Right renal cortex interstitium (tissue), 3 donors: ENCODE measurements at regions not wholly inside any gene's neighbourhood (a gene's known extent, or its start where the extent isn't known, plus 50 kb on each side); places are given as distances from the start of the nearest gene placed in this dataset.
"Not testable (repeated sequence)": the region's sequence is repeated elsewhere in the genome, so short reads cannot be mapped to it uniquely, and the experiment has no call there.

Experiments used
- DNase-seq, 3 donors: peaks; one replicate each; pipeline ENCODE4 v3.0.0-alpha.2; 2013; ENCODE audit warnings: low read depth in 3 of 3, low spot score in 2 of 3

DNA sequence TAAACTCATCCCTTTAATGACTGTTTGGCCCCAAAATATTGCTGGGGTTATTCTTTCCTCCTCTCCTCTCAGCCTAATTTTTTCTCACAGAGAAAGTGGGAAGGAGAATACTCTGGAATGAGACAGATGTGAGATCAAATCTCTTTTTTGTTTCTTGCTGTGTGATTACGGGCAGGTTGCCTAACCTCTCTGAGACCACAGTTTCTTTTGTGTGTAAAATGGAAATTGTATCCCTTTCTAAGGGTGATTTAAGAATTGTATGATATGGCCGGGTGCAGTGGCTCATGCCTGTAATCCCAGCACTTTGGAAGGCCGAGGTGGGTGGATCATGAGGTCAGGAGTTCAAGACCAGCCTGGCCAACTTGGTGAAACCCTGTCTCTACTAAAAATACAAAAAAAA, 111.5 kb upstream of the MRPS22 start:
- not testable (repeated sequence) for DNase-seq

DNA sequence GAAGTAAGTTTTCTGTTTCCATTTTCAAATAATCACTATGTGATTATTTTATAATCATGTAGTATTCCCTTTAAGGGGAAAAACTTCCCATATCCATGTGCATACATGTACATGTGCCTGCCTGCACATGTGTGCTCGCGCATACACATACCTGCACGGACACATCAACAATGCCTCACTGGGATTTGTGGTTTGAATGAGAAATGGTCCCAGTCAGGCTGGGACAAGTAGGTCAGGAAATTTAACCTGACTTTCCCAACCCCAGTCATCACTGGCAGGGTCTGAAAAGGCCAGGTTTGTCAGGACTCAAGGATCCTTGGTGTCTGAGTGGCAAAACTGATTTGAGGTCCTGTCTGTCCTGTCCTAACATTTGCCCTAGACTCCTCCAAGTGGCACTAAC, 109.3 kb upstream of the MRPS22 start:
- no peak for DNase-seq

DNA sequence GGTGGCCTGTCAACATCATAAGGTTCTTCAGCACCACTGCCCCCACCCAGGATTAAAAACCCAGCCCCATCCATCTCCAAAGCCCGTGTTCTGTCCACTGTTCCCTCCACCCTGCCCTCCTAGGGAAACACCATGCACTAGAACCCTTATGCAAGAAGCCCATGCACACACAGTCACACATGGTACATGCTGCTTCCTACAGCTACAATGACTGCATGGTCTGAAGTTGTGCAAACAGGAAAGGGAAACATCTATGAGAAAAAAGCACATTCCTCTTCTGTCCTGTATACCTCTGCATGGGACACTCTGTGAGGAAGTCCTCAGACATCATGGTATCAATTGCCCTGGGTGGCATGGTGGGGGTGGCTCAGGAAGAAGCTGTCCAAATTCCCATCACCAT, 108.6 kb upstream of the MRPS22 start:
- DNase-seq: no peak

DNA sequence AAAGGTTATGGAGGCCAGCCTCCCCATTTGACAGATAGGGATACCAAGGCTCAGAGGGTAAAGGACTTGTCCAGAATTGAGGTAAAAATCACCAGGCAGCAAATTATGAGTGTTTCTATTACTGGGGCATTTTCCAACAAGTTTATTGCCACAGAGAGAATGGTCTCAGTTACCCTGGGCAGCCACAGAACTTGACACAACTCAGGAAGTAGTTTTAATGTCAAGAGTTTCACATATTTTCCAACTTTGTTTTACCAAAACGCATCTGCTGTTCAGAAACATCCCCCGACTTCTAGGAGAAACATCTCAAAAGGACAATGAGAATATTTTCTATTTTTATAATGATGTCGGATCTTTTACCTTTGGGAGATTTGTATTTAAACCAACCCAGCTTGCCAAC, 107.5 kb upstream of the MRPS22 start:
- no peak for DNase-seq

DNA sequence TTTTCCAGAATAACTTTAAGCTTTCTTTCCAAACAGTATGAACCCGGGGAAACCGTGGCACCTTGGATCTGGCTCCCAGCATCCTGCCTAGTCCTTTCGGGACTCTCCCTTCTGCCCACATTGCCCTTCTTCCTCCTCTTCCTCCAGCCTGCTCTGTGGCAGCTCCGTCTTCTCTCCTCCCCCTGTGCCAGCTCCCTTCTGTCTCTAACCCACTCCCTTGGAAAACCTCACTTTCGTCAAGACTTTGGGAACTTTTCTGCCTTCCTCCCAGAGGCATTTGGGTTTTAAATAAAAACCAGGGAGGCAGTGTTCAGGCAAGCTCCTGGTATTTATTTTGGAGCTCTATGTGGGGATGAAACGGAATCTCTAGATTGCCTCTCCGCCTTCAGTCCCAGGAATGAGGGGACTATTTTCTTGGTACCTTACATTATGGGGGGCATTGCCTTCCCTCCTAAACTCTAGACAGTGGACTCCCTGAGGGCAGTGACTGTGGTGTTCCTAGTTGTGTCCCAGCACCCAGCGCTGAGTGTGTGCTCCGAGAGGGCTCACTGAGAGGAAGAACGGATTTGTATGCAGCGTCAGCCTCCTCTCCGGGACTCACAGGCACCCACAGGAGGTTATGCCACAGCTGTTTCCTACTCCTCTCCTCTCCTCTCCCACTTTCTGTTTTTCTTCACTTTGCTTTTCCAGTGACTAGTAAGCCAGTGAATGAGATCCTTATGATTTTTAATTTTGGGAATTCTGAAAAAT, 105.4 kb upstream of the MRPS22 start:
- DNase-seq: no peak

DNA sequence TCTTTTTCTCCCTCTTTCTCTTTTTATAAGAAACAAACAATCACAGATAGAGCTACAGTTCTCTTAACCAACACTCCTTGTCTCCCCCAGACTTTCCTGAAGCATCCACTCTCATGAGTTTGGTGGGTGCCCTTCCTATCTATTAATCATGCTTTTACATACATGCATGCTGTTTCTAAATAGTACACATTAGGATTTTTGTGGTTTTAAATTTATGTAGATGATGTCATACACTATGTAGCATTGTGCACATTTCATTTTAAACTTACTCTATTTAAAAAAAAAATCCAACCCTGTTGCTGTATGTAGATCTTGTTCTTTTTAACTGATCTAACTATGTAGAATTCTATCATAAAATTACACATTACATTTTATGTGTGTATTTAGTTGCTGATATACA, 104.3 kb upstream of the MRPS22 start:
- DNase-seq: no peak

DNA sequence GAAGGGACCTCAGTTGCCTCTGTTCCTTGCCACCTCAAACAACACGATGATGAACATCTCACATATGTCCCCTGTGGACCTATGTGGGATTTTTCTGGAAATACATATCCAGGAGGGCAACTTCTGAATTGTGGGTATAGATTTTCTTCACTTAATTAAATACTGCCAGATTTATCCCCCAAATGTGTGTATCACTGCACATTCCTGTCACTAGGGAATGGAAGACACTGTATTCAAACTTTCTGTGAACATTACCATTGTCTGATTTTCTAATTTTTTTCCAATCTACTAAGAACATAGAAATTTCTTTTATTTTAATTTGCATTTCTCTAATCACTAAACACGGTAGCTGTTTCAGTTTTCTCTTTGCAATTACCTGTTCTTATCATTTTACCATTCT, 102.0 kb upstream of the MRPS22 start:
- no peak for DNase-seq

DNA sequence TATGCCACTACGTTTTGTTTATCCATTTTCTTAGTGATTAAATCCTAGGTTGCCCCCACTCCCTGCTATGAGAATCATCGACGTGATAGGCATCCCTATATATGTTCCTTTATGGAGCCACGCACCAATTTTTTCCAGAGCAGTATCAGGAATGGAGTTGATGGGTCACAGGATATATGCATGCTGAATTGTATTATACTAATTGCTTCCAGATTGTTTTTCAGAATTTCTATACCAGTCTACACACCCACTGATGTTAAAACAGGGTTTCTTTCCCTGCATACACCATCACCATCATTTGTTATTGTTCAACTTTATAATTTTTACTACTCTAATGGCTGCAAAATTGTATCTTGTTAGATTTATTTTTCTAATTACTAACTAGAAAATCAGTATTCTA, 100.1 kb upstream of the MRPS22 start:
- DNase-seq: no peak

DNA sequence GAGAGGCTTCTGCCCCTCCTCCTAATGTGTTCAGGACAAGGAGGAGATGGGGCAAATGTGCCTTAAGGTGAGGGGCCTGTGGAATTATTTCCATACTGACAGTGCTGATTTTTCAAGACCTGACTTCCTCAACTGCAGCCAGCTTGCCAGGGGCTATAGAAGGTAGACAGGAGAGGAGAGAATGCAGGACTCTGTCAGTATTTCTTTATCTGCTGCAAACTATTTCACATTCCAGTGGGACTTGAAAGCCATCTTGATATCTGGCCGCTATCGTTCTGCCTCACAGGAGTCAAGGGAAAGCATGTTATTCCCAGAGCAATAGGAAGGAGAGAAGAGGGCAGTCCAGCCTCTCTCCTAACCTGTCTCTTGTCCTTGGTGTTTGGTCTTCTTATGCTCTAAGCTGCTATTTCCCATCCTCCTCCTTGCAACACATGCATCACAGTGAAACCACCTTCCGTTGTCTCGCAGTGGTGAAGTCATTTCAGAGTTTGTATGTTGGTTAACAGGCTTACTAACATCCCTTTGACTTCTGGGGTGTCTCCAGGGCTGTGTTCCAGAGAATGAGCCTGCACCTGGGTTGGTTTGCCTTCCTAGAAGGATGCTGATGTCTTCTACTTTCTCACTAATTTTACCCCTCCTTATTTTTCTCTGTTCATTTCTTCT, 95.1 kb upstream of the MRPS22 start:
- no peak for DNase-seq

DNA sequence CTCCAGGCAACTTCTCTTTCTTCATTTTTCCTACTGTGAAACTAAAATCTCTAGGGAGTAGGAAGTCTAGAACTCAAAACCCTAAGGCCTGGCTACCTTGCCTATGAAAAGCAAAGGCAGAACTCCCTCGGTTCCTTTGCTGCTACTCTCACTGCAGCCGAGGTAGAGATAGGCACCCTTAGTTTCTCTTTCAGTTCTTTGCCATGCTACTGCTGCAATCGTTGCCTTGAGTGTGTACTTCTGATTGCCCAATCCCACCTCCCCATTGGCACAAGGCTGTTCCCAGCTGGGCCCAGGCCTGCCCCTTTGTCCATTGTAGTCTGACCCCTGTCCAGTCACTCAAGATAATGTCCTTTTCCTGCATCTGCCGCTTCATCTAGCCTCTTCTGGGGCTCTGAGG, 92.3 kb upstream of the MRPS22 start:
- DNase-seq: no peak

DNA sequence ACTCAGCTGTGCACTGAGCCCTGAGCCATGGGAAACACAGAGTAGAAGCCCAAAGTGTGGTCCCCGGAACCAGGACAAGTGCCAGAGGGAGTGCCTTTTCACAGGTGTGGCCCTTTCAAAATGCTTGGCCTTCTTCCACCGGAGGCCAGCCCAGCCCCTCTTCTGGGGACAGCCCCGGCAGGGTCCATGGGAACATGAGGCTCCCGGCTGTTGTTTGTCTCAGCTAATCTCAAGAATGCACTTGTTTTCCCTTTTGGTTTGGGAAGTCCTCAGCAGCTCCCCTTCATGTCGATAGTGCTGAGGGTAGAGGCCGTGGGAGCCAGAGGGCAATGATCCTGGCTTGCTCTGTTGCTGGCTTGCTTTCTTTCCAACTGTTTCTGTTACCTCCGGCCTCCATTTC, 91.1 kb upstream of the MRPS22 start:
- DNase-seq: no peak

DNA sequence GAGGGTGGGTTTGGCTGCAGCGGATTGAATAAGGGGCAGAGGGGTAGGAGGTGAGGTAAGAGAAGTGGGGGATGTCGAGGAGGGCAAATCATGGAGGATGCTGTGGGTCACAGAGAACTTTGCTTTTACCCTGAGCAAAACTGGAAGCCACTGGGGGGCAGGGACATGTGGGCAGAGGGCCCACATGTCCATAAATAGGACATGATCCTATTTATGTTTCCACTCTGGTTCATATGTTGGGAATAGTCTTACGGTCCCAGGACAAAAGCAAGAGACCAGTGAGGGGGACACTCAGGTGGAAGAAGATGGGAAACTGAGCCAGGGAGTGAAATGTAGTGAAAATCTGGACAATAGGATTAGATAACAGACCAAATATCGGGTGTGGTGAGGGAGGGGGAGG, 85.5 kb upstream of the MRPS22 start:
- no peak for DNase-seq

DNA sequence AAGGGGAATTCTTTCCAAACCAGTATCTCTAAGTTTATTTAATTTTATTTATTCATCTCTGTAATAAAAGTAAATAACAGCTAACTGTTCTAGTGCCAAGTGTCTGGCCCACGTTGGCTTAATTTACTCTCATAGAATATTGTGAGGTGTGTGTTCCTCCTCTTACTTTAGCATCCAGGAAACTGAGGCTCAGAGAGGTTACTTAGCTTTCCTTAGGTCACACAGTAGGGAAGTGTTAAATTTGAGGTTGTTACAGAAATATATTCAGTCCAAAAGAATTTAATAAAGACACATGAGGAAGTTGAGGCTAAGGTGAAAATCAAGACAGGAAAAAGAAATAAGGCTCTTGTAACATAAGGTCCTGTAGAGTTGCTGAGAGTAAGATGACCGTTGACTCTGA, 84.4 kb upstream of the MRPS22 start:
- DNase-seq: no peak

DNA sequence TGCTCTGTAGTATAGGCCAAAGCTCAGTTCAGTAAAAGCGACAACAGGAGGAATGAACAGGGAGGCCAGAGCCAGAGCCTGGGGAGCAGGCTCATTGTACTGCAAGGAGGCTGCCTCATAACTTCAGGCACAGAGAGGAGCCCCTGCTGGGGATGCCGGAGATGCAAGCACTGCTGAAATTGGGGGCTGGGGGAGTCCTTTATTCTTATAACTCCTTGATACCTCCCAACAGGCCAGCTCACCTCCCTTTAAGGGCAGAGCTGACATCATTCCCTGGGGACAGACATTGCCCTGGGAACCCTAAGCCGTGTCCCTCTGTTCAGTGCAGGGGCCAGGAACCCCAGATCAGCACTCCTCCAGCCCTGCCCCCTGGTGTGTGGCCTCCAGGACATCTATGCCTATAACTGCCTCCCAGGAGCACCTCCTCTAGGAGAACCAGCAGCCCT, 83.8 kb upstream of the MRPS22 start:
- DNase-seq: no peak

DNA sequence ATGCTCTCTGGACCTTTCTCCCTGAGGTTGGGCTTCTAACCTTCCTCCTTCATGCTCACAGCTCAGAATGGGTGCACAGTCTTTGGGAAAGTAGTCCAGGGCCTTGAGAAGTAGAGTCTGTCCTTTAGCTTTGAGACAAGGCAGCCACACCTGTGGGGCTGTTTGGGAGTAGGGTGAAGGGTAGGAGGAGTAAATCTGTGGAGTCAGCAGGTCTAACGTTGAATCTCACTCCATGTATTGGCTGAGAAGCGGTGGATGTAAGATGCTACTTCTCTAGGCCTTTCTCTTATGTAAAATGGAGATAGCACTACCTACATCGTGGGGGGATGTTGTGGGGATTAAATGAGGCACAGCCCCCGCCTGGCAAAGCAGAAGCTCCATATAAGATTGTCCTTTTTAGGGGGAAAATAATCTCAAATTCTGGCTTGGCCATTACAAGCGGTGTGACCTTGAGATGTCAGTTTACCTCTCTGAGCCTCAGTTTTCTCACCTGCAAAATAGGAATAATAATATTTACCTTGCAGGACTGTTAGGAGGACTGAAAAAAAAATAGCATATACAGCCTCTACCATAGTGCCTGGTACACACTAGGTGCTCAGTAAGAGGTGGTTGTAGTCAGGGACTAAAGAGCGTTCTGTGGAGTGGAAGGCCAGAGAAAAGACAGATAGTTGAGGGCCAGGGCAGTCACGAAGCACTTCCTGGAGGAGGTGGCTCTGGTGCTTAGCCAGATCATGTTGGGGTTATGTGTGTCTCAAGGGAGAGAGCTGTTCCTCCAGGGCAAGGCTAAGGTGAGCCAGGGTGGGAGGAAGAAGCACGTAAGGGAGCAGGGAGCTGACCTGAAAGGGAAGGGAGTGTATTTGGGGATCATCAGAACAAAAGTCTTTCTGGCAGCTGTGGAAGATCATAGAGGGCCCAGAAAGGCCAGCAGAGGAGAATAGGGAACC, 82.8 kb upstream of the MRPS22 start:
- DNase-seq: no peak

DNA sequence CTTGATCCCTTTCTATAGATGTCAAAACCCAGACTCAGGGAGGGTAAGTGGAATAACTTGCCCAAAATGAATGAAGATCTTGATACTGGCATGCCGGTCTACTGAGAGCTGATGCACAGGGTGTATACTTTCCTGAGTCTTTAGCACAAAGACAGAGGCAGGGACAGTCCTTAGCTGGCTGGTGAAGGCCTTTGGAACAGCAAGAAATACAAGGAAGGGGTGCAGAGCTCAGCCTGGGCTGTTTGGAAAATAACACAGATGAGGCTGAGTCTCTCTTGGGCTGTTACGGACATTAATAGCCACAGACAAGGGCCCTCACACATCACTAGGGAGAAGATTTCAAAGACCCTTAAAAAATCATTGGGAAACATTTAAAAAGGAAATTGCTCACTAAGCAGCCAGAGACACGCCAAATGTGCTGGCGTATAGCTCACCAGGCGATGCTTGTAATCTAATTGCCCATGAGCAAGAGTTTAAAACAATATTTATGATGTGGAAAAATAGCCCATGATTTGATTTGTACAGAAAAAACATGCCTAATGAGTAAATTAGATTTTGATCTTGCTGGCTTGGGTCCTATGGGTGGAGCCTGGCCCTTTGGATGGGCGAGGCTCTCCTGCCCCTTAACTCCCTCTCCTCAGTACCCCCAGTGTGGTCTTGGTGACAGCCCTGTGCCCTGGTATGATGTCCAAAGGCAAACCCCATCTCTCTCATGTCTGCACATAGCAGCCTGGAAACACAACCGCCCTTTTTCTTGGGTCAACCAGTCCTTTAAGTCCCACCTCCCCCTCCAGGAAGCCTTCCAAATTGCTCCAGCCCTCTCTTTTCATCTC, 81.8 kb upstream of the MRPS22 start:
- DNase-seq: no peak

DNA sequence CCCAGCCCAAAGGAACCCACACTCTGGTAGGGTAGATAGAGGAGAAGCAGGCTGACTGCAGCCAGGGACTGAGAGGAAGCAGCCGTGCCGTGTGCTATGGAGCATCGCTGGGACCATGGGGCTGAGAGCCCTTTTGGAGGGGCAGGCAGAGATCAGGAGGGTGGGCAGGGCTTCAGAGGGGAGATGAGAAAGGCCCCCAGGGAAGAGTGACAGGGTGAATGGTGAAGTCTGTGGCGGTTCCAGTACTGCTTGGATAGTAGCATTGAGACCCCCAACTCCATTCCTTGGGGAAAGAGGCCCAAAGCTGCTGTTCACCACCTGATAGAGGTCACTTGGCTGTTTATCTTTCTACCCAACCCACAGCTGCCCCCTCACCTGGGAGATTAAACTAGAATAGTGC, 80.0 kb upstream of the MRPS22 start:
- no peak for DNase-seq

DNA sequence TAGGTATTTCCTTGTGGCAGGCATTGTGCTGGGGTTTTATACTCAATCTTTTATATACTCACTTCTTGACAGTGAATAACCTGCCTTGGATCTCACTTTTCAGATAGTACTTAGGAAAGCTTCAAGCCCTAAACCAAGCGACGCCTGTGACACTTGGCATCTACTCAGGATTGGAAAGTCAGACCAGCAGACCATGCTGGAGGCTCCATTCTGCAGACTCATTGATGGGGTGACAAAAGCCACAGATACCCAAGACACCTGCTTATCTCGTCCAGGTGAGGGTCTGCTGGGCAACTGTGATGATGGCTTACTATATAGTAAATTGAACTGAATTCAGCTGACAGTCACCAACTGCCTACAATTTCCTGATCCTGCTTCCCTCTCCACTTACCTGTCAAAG, 79.4 kb upstream of the MRPS22 start:
- DNase-seq: no peak

DNA sequence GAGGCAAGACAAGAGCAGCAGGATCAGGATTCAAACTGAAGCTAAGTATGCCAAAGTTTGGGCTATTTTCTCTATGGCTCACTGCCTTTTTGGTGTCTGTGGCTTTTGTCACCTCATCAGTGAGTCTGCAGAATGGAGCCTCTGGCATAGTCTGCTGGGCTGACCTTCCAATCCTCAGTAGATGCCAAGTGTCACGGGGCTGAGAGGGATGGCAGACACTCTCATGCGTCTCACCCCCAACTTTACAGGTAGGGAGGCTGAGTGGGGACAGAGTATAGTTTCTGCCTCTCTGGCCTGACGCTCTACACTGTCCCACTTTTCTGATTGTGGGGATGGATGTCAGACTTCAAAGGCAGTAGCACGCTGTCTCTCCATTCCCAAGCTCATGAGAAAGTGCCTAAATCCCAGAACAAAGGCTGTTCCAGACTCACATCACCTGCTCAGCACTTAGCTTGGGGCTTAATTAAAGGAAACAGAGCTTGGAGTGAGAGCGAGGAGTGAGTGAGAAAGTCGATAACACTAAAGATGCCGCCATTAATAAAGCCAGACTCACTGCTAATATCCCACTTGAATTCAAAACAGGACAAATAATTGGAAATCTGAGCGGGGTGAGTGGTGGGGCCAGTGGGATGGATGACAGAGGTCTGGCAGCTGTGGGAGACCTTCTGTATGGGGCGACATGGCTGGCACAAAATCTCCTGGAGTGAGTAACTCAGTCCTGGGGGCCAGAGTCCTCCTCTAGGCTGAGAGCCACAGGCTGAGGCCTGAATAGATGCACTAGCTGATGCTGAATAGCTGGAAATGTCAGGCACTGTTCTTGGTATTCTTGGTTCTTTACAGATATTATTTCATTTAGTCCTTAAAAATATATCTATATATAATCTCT, 78.4 kb upstream of the MRPS22 start:
- no peak for DNase-seq
